ENCODE measurements at regions not wholly inside any gene's neighbourhood (a gene's known extent, or its start where the extent isn't known, plus 50 kb on each side); places are given as distances from the start of the nearest gene placed in this dataset.
"Not testable (repeated sequence)": the region's sequence is repeated elsewhere in the genome, so short reads cannot be mapped to it uniquely, and the experiment has no call there.

- TF ChIP-seq CTCF, POLR2A (IDR thresholded peaks at IDR 0.05): not testable (repeated sequence)
Observed at GRCh38 chr15:24165512-24165911, 478.4 kb upstream of the NDN start.

Data from body of pancreas (tissue), 4 donors.